GM12872 (cell line): ENCODE measurements at regions not wholly inside any gene's neighbourhood (a gene's known extent, or its start where the extent isn't known, plus 50 kb on each side); places are given as distances from the start of the nearest gene placed in this dataset.

ENCODE experiments used
- CTCF ChIP-seq: IDR thresholded peaks from 3 replicates; pipeline ENCODE4 v1.5.1; 2011; ENCODE audit warnings: low read depth, mild to moderate bottlenecking, low read length, moderate library complexity; ENCODE audit not compliant: insufficient read depth

- TF ChIP-seq CTCF, result no peak
Observed at GRCh38 chr10:78130966-78131710, 97.5 kb downstream of the RPS24 start.

- TF ChIP-seq CTCF, result no peak
Observed at GRCh38 chr10:78134773-78135306, 101.2 kb downstream of the RPS24 start.

- TF ChIP-seq CTCF, result no peak
Observed at GRCh38 chr10:78137147-78137546, 103.5 kb downstream of the RPS24 start.

GRCh38 chr10:78139341-78139740 is 105.7 kb downstream of the RPS24 start:
- no peak for TF ChIP-seq CTCF

GRCh38 chr10:78140066-78140630 is 106.5 kb downstream of the RPS24 start:
- no peak for TF ChIP-seq CTCF

GRCh38 chr10:78143576-78143975 is 109.9 kb downstream of the RPS24 start:
- TF ChIP-seq CTCF, result no peak

GRCh38 chr10:78146200-78146599 is 112.5 kb downstream of the RPS24 start:
- no peak for TF ChIP-seq CTCF
